ENCODE measurements at regions not wholly inside any gene's neighbourhood (a gene's known extent, or its start where the extent isn't known, plus 50 kb on each side); places are given as distances from the start of the nearest gene placed in this dataset.

DNA sequence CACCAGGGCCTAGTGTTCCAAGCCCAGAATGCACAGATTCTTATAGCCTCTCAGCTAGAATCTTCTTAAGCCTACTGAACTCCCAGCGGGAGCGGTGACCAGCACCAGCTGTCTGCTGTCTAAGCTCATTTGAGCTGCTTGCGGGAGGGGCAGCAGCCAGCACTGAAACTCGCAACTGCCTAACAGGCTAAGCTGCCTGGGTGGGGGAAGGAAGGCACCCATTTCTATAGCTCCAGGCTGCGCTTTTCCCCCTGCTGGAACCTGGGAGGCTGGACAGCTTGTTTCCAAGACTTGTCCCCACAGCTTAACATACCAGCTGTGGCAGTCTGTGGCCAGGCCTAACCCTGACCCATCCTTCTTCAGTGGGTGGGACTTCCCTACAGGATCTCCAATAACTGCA lies 512.9 kb downstream of the EFNA5 start:
- no peaks in the 10 kb centered on the region for H3K36me3 Mint-ChIP-seq (ENCODE audit: low read depth)
- peaks cover 40% of the 10 kb centered on the region for H3K9me3 Mint-ChIP-seq
- no peaks in the 10 kb centered on the region for H3K4me1 Mint-ChIP-seq (ENCODE audit: low read depth)

GRCh38 chr5:107155707-107156106 lies 515.0 kb downstream of the EFNA5 start:
- intact Hi-C loops (cut with micrococcal nuclease), result no loop called here
- no peak overlapping the region for H3K27ac Mint-ChIP-seq
- H3K9me3 Mint-ChIP-seq, result peaks cover 27% of the 10 kb centered on the region
- H3K36me3 Mint-ChIP-seq (ENCODE audit: low read depth), result no peaks in the 10 kb centered on the region
- no peak overlapping the region for H3K4me3 Mint-ChIP-seq
- no peaks in the 10 kb centered on the region for H3K27me3 Mint-ChIP-seq
- no peaks in the 10 kb centered on the region for H3K4me1 Mint-ChIP-seq (ENCODE audit: low read depth)

More for the DNA sequence above, 512.9 kb downstream of the EFNA5 start:
- intact Hi-C loops (cut with micrococcal nuclease), result no loop called here
- Mint-ChIP-seq H3K4me3 (no peak overlapping the region), H3K27ac (no peak overlapping the region), H3K27me3 (no peaks in the 10 kb centered on the region)

DNA sequence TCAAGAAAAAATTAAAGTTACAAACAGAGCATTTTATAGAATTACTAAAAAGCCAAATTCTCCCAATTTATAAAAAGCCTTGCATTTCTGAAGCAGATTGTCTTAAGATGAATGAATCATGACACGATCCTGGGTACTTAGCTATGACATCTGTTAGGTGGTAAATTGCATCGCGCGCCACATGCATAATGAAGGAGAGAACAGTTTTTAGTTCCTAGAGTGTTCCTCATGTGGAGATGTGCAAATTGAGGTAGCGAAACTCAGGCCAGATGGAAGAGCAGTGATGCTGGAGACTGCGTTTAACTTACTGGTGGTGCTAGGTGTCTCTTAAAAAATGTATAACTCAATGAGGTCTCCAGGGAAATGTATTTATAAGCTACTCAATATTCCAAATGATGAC lies 516.1 kb downstream of the EFNA5 start:
- H3K4me1 Mint-ChIP-seq (ENCODE audit: low read depth), result no peaks in the 10 kb centered on the region
- intact Hi-C loops (cut with micrococcal nuclease), result no loop called here
- no peak overlapping the region for H3K27ac Mint-ChIP-seq
- H3K4me3 Mint-ChIP-seq, result no peak overlapping the region
- H3K27me3 Mint-ChIP-seq, result no peaks in the 10 kb centered on the region
- H3K36me3 Mint-ChIP-seq (ENCODE audit: low read depth), result no peaks in the 10 kb centered on the region
- peaks cover 16% of the 10 kb centered on the region for H3K9me3 Mint-ChIP-seq

DNA sequence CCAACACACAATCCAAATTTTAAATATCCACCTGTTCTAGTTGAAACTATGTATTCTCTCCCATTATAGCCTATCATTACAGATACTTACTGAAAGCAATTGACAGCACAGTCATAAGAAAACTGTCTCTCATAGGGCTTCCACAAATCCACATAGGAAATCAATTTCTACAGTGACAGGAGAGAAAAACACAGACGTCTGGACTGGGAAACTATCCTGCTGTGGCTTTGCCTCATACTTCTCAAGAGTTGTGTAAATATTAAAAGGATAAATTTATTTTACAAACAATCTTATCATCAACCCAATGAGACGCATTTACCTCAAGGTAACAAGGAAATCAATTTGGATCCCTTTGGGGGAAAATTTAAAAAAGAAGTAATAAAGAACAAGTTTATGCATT lies 517.5 kb downstream of the EFNA5 start:
- Mint-ChIP-seq H3K27ac (no peak overlapping the region), H3K4me1 (ENCODE audit: low read depth) (no peaks in the 10 kb centered on the region), H3K27me3 (no peaks in the 10 kb centered on the region), H3K9me3 (peaks cover 3% of the 10 kb centered on the region), H3K36me3 (ENCODE audit: low read depth) (no peaks in the 10 kb centered on the region), H3K4me3 (no peak overlapping the region)
- intact Hi-C loops (cut with micrococcal nuclease), result no loop called here

- peaks cover under 1% of the 10 kb centered on the region for H3K9me3 Mint-ChIP-seq
- intact Hi-C loops (cut with micrococcal nuclease), result no loop called here
Measured at GRCh38 chr5:107149243-107150005, 521.3 kb downstream of the EFNA5 start.

DNA sequence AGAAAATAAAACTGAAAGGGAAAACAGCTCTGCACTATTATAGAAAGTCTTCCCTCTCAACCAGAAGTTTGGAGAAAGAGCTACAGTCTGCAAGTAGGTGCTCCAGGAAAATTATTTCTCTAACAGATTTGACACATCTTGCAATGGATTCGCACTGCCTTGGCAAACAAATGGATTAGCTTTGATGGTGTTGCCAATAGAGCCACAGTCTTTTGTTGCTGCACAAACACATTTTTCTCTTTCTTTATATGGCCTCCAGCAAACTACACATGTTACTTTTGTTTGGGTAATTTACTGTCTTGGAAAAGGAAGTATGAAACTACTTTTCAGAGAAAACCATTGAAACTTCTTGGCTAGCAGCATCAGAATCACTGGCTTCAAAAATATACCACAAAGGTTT lies 523.1 kb downstream of the EFNA5 start:
- intact Hi-C loops (cut with micrococcal nuclease), result no loop called here
- H3K36me3 Mint-ChIP-seq (ENCODE audit: low read depth), result no peaks in the 10 kb centered on the region
- H3K4me1 Mint-ChIP-seq (ENCODE audit: low read depth), result no peaks in the 10 kb centered on the region
- no peak overlapping the region for H3K27ac Mint-ChIP-seq
- H3K4me3 Mint-ChIP-seq, result no peak overlapping the region
- H3K27me3 Mint-ChIP-seq, result no peaks in the 10 kb centered on the region
- H3K9me3 Mint-ChIP-seq, result peaks cover 10% of the 10 kb centered on the region

More at GRCh38 chr5:107149243-107150005, 521.3 kb downstream of the EFNA5 start:
- H3K4me3 Mint-ChIP-seq, result no peak overlapping the region
- H3K36me3 Mint-ChIP-seq (ENCODE audit: low read depth), result no peaks in the 10 kb centered on the region
- no peak overlapping the region for H3K27ac Mint-ChIP-seq
- H3K27me3 Mint-ChIP-seq, result no peaks in the 10 kb centered on the region
- H3K4me1 Mint-ChIP-seq (ENCODE audit: low read depth), result no peaks in the 10 kb centered on the region

GRCh38 chr5:107146901-107147300 lies 523.8 kb downstream of the EFNA5 start:
- Mint-ChIP-seq H3K4me1 (ENCODE audit: low read depth) (no peaks in the 10 kb centered on the region), H3K36me3 (ENCODE audit: low read depth) (no peaks in the 10 kb centered on the region), H3K9me3 (peaks cover 10% of the 10 kb centered on the region), H3K27me3 (no peaks in the 10 kb centered on the region), H3K27ac (no peak overlapping the region), H3K4me3 (no peak overlapping the region)
- intact Hi-C loops (cut with micrococcal nuclease), result no loop called here

DNA sequence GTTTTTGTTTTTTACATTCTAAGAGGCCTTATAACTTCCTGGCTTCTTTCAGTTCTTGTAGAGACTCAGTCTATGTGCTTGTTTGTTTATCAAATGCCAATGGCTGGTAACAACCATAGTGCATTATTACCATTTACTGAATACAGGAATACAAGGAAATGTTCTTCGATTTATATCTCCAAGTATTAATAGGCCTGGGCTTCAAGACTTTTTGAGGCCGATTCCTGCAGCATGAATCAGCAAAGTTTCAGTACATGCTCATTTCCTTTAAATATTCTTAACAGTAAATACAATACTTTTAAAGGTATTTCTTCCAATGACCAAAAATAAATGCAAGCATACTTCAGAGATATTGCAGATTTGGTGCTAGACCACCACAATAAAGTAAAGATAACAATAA lies 535.3 kb downstream of the EFNA5 start:
- Mint-ChIP-seq H3K27me3 (no peaks in the 10 kb centered on the region), H3K4me1 (ENCODE audit: low read depth) (no peaks in the 10 kb centered on the region), H3K4me3 (no peak overlapping the region), H3K27ac (no peak overlapping the region), H3K9me3 (peaks cover 7% of the 10 kb centered on the region), H3K36me3 (ENCODE audit: low read depth) (no peaks in the 10 kb centered on the region)
- intact Hi-C loops (cut with micrococcal nuclease), result no loop called here

GRCh38 chr5:107134931-107135330 lies 535.8 kb downstream of the EFNA5 start:
- Mint-ChIP-seq H3K27me3 (no peaks in the 10 kb centered on the region), H3K4me3 (no peak overlapping the region), H3K27ac (no peak overlapping the region), H3K9me3 (peaks cover 3% of the 10 kb centered on the region), H3K36me3 (ENCODE audit: low read depth) (no peaks in the 10 kb centered on the region), H3K4me1 (ENCODE audit: low read depth) (no peaks in the 10 kb centered on the region)
- intact Hi-C loops (cut with micrococcal nuclease), result no loop called here

DNA sequence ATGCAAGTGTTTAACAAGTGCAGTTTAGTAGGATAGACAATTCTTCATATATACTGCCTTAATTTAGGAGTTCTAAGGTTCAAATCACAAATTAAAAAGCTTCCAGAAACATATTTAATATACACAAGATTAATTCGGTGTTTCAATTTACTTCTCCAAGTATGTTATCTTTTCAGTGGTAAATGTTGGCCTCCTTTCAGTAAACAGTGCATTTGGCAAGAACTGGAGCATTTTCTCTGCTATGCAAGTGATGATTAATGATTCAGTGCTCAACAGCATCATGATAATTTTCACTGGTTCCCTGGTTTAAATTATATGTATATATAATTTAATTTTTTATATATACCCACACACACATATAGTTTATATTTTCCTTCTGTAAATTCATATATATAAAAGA lies 541.7 kb downstream of the EFNA5 start:
- no peaks in the 10 kb centered on the region for H3K27me3 Mint-ChIP-seq
- H3K4me3 Mint-ChIP-seq, result no peak overlapping the region
- H3K36me3 Mint-ChIP-seq (ENCODE audit: low read depth), result no peaks in the 10 kb centered on the region
- intact Hi-C loops (cut with micrococcal nuclease), result no loop called here
- no peaks in the 10 kb centered on the region for H3K4me1 Mint-ChIP-seq (ENCODE audit: low read depth)
- H3K9me3 Mint-ChIP-seq, result no peaks in the 10 kb centered on the region
- no peak overlapping the region for H3K27ac Mint-ChIP-seq

DNA sequence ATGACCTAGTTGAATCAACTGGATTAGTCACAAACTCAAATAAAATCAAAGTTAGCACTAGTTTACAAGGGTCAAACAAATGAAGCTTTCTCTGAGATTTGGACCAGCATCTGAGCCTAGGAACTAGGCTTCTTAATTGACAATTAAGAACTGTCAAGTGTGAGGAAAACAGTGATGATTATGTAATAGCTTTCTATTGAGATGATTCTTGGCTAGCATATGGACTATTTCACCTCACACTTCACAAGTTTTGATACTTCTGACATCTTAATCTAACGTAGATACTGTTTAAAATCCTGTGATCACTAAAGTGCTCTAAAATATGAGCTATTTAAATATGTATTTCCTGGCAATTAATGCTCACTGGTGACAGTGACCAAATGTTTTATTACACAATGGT lies 542.9 kb downstream of the EFNA5 start:
- Mint-ChIP-seq H3K36me3 (ENCODE audit: low read depth) (no peaks in the 10 kb centered on the region), H3K27ac (no peak overlapping the region), H3K4me1 (ENCODE audit: low read depth) (no peaks in the 10 kb centered on the region), H3K9me3 (no peaks in the 10 kb centered on the region), H3K27me3 (no peaks in the 10 kb centered on the region), H3K4me3 (no peak overlapping the region)
- intact Hi-C loops (cut with micrococcal nuclease), result no loop called here

DNA sequence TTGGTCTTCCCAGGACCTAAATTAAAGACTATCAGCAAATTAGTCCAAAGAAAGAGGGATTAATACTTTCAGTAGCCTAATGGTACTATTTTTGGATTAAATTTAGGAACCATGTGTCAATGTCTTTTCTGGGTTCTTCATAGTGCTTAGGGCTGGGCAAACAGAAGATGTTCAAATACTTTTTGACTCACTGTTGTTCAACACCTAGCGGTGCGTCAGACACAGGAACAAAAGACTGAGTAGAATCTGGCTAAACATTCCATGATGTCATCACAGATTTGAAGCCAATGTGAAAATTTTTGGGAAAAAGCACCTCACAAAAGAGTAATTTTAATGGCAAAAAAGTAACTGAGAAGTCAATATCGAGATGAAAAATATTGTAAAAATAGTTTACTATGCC lies 544.4 kb downstream of the EFNA5 start:
- H3K4me1 Mint-ChIP-seq (ENCODE audit: low read depth), result no peaks in the 10 kb centered on the region
- H3K27ac Mint-ChIP-seq, result no peak overlapping the region
- H3K27me3 Mint-ChIP-seq, result no peaks in the 10 kb centered on the region
- no peaks in the 10 kb centered on the region for H3K36me3 Mint-ChIP-seq (ENCODE audit: low read depth)
- H3K9me3 Mint-ChIP-seq, result no peaks in the 10 kb centered on the region
- no peak overlapping the region for H3K4me3 Mint-ChIP-seq
- intact Hi-C loops (cut with micrococcal nuclease), result no loop called here

DNA sequence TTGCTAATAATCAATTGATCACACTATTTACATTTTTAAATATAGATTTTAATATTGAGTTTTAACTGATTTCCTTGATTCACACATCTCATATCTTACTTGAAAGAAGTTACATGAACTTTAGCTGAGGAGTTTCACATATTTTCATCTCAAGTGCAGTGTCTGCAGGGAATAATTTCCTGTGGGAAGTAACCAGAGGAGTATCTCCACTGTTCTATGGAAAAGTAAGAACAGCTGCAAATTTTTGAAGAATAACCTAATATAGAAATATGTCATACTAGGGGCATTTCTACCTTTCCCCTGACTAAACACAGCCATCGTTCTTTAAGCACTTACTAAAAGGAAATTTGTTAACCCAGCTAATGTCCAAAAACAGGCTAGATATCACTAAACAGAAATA lies 546.4 kb downstream of the EFNA5 start:
- Mint-ChIP-seq H3K36me3 (ENCODE audit: low read depth) (no peaks in the 10 kb centered on the region), H3K27ac (no peak overlapping the region), H3K4me1 (ENCODE audit: low read depth) (no peaks in the 10 kb centered on the region), H3K9me3 (no peaks in the 10 kb centered on the region), H3K4me3 (no peak overlapping the region), H3K27me3 (no peaks in the 10 kb centered on the region)
- intact Hi-C loops (cut with micrococcal nuclease), result no loop called here

- intact Hi-C loops (cut with micrococcal nuclease), result no loop called here
- H3K9me3 Mint-ChIP-seq, result no peaks in the 10 kb centered on the region
- no peaks in the 10 kb centered on the region for H3K36me3 Mint-ChIP-seq (ENCODE audit: low read depth)
Measured at GRCh38 chr5:107123014-107123413, 547.7 kb downstream of the EFNA5 start.

More at GRCh38 chr5:107123014-107123413, 547.7 kb downstream of the EFNA5 start:
- H3K4me1 Mint-ChIP-seq (ENCODE audit: low read depth), result no peaks in the 10 kb centered on the region
- H3K4me3 Mint-ChIP-seq, result no peak overlapping the region
- H3K27ac Mint-ChIP-seq, result no peak overlapping the region
- no peaks in the 10 kb centered on the region for H3K27me3 Mint-ChIP-seq
